ENCODE measurements at regions not wholly inside any gene's neighbourhood (a gene's known extent, or its start where the extent isn't known, plus 50 kb on each side); places are given as distances from the start of the nearest gene placed in this dataset.

DNA sequence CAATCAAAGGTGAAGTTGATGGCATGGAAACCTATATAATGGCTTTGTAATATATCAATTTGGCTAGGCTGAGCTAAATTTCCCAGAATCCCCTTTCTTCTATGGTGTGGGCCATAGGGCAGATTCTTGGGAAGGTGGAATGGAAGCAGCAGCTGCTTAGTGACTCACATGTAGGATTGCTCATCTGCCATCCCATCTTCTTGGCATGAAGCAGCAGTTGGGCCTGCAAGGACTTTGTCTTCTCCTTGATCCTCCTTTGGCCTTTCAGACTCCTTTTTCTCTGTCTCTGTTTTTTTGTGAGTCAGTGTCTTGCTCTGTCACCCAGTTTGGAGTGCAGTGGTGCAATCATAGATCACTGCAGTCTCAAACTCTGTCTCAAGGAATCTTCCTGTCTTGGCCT, 52.6 kb upstream of the CEP162 start:
- FAIRE-seq (no peak), DNase-seq (no peak)

GRCh38 chr6:84278321-84278998, 51.0 kb upstream of the CEP162 start:
- Histone ChIP-seq H3K9me3 (ENCODE audit: control insufficient read depth in 2 of 2, insufficient read depth in 1 of 2, low read depth in 1 of 2, low read length in 1 of 2) (no peaks in the 10 kb centered on the region), H3K27me3 (ENCODE audit: control insufficient read depth in 3 of 3, insufficient read depth in 3 of 3, low read length in 3 of 3) (no peaks in the 10 kb centered on the region), H3K4me3 (ENCODE audit: low read depth in 1 of 3, low read length in 3 of 3) (no peak overlapping the region), H3K4me1 (ENCODE audit: control insufficient read depth in 3 of 3, insufficient read depth in 2 of 3, low read depth in 1 of 3, low read length in 2 of 3) (no peaks in the 10 kb centered on the region), H3K36me3 (ENCODE audit: control insufficient read depth in 3 of 3, insufficient read depth in 2 of 3, low read depth in 1 of 3, low read length in 3 of 3) (no peaks in the 10 kb centered on the region), H3K27ac (ENCODE audit: low read depth in 1 of 3, low read length in 2 of 3) (no peak overlapping the region)
- WGBS, 3 donors = 69 to 76% (median 70%) methylated on average over 6 of the region's 6 CpGs
- no peak for FAIRE-seq
- DNase-seq = no peak

More for the DNA sequence above, 52.6 kb upstream of the CEP162 start:
- H3K4me1 ChIP-seq (ENCODE audit: control insufficient read depth in 3 of 3, insufficient read depth in 2 of 3, low read depth in 1 of 3, low read length in 2 of 3) = no peaks in the 10 kb centered on the region
- H3K27me3 ChIP-seq (ENCODE audit: control insufficient read depth in 3 of 3, insufficient read depth in 3 of 3, low read length in 3 of 3) = no peaks in the 10 kb centered on the region
- H3K36me3 ChIP-seq (ENCODE audit: control insufficient read depth in 3 of 3, insufficient read depth in 2 of 3, low read depth in 1 of 3, low read length in 3 of 3) = no peaks in the 10 kb centered on the region
- H3K9me3 ChIP-seq (ENCODE audit: control insufficient read depth in 2 of 2, insufficient read depth in 1 of 2, low read depth in 1 of 2, low read length in 1 of 2) = no peaks in the 10 kb centered on the region
- no peak overlapping the region for H3K27ac ChIP-seq (ENCODE audit: low read depth in 1 of 3, low read length in 2 of 3)
- no peak overlapping the region for H3K4me3 ChIP-seq (ENCODE audit: low read depth in 1 of 3, low read length in 3 of 3)
